GM18868 (cell line): ENCODE measurements at regions not wholly inside any gene's neighbourhood (a gene's known extent, or its start where the extent isn't known, plus 50 kb on each side); places are given as distances from the start of the nearest gene placed in this dataset.
"Not testable (repeated sequence)": the region's sequence is repeated elsewhere in the genome, so short reads cannot be mapped to it uniquely, and the experiment has no call there.

ENCODE experiments used
- ATAC-seq: cut with Tn5 transposase; IDR thresholded peaks from one replicate; pipeline ENCODE4 v1.9.1; 2021; ENCODE audit warnings: mild to moderate bottlenecking, moderate library complexity; ENCODE audit not compliant: unreplicated experiment

GRCh38 chr5:138649316-138649720 lies 74.1 kb upstream of the HSPA9 start:
- no peak for ATAC-seq

GRCh38 chr5:138648841-138649240 lies 73.6 kb upstream of the HSPA9 start:
- ATAC-seq = no peak

GRCh38 chr5:138647794-138648410 lies 72.7 kb upstream of the HSPA9 start:
- no peak for ATAC-seq

GRCh38 chr5:138647261-138647788 lies 72.1 kb upstream of the HSPA9 start:
- ATAC-seq = no peak

- ATAC-seq = no peak
Observed at GRCh38 chr5:138646671-138647070, 71.5 kb upstream of the HSPA9 start.

GRCh38 chr5:138645778-138646575 lies 70.8 kb upstream of the HSPA9 start:
- ATAC-seq = no peak

GRCh38 chr5:138643040-138643791 lies 68.0 kb upstream of the HSPA9 start:
- ATAC-seq = no peak

GRCh38 chr5:138641547-138642298 lies 66.5 kb upstream of the HSPA9 start:
- no peak for ATAC-seq

GRCh38 chr5:138640646-138641254 lies 65.5 kb upstream of the HSPA9 start:
- ATAC-seq = no peak

- ATAC-seq = no peak
Observed at GRCh38 chr5:138640138-138640537, 64.9 kb upstream of the HSPA9 start.

- ATAC-seq = no peak
Observed at GRCh38 chr5:138639326-138639725, 64.1 kb upstream of the HSPA9 start.

- no peak for ATAC-seq
Observed at GRCh38 chr5:138637256-138637655, 62.1 kb upstream of the HSPA9 start.

- ATAC-seq = no peak
Observed at GRCh38 chr5:138636398-138636944, 61.3 kb upstream of the HSPA9 start.

- ATAC-seq = no peak
Observed at GRCh38 chr5:138635708-138636107, 60.5 kb upstream of the HSPA9 start.

- ATAC-seq = no peak
Observed at GRCh38 chr5:138635265-138635664, 60.1 kb upstream of the HSPA9 start.

- not testable (repeated sequence) for ATAC-seq
Observed at GRCh38 chr5:138634804-138635203, 59.6 kb upstream of the HSPA9 start.

GRCh38 chr5:138632900-138633489 lies 57.8 kb upstream of the HSPA9 start:
- no peak for ATAC-seq

GRCh38 chr5:138631096-138631928 lies 56.1 kb upstream of the HSPA9 start:
- ATAC-seq = no peak

GRCh38 chr5:138629392-138629791 lies 54.2 kb upstream of the HSPA9 start:
- ATAC-seq = no peak
